ENCODE measurements at regions not wholly inside any gene's neighbourhood (a gene's known extent, or its start where the extent isn't known, plus 50 kb on each side); places are given as distances from the start of the nearest gene placed in this dataset.

GRCh38 chr5:74120585-74120984 is 494.6 kb downstream of the ARHGEF28 start:
- Histone ChIP-seq H3K9me3 (peaks cover 0 to 3% of the 10 kb centered on the region in 2 donors), H3K4me1 (no peaks in the 10 kb centered on the region), H3K36me3 (no peaks in the 10 kb centered on the region), H3K4me3 (no peak overlapping the region), H3K27ac (no peak overlapping the region), H3K27me3 (no peaks in the 10 kb centered on the region)
- intact Hi-C loops (cut with DNase I; ENCODE audit: low total_unique reads) = no loop called here
- DNase-seq = no peak
- TF ChIP-seq, protein P1, sequence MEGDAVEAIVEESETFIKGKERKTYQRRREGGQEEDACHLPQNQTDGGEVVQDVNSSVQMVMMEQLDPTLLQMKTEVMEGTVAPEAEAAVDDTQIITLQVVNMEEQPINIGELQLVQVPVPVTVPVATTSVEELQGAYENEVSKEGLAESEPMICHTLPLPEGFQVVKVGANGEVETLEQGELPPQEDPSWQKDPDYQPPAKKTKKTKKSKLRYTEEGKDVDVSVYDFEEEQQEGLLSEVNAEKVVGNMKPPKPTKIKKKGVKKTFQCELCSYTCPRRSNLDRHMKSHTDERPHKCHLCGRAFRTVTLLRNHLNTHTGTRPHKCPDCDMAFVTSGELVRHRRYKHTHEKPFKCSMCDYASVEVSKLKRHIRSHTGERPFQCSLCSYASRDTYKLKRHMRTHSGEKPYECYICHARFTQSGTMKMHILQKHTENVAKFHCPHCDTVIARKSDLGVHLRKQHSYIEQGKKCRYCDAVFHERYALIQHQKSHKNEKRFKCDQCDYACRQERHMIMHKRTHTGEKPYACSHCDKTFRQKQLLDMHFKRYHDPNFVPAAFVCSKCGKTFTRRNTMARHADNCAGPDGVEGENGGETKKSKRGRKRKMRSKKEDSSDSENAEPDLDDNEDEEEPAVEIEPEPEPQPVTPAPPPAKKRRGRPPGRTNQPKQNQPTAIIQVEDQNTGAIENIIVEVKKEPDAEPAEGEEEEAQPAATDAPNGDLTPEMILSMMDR (IDR thresholded peaks at IDR 0.05) = no peak
- TF ChIP-seq POLR2A (IDR thresholded peaks at IDR 0.05) = no peak

DNA sequence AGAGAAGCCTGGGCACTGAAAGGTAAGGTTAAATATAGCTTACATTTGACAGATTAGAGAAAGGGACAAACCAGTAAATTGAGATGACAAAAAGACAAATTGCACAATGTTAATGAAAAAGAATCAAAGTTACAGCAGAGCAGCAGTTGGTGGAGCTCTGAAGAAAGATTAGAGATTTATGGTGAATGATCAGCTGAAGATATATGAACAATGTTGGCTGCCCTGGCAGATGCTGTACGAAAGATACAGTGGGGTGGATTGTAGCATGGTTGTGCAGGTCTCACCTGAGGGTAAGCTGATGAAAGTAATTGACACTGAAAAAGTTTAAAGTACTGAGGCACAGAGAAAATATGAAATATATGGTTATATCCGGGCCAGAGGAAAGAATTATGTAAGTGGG is 492.1 kb downstream of the ARHGEF28 start:
- H3K4me3 ChIP-seq = no peak overlapping the region
- DNase-seq = no peak
- intact Hi-C loops (cut with DNase I; ENCODE audit: low total_unique reads) = no loop called here
- no peak overlapping the region for H3K27ac ChIP-seq
- no peaks in the 10 kb centered on the region for H3K4me1 ChIP-seq
- no peaks in the 10 kb centered on the region for H3K36me3 ChIP-seq
- H3K9me3 ChIP-seq = peaks cover 0 to 3% of the 10 kb centered on the region in 2 donors
- TF ChIP-seq, protein P1 (IDR thresholded peaks at IDR 0.05) = no peak
- TF ChIP-seq POLR2A (IDR thresholded peaks at IDR 0.05) = no peak
- H3K27me3 ChIP-seq = no peaks in the 10 kb centered on the region

- Histone ChIP-seq H3K27ac (no peak overlapping the region), H3K4me1 (no peaks in the 10 kb centered on the region), H3K27me3 (no peaks in the 10 kb centered on the region), H3K36me3 (no peaks in the 10 kb centered on the region), H3K9me3 (peaks cover 0 to 3% of the 10 kb centered on the region in 2 donors), H3K4me3 (no peak overlapping the region)
- DNase-seq = no peak
- intact Hi-C loops (cut with DNase I; ENCODE audit: low total_unique reads) = no loop called here
- TF ChIP-seq, protein P1 (IDR thresholded peaks at IDR 0.05) = no peak
- TF ChIP-seq POLR2A (IDR thresholded peaks at IDR 0.05) = no peak
Measured at GRCh38 chr5:74116984-74117383, 491.0 kb downstream of the ARHGEF28 start.

GRCh38 chr5:74116266-74116665 is 490.3 kb downstream of the ARHGEF28 start:
- no peak for DNase-seq
- Histone ChIP-seq H3K27me3 (no peaks in the 10 kb centered on the region), H3K27ac (no peak overlapping the region), H3K4me1 (no peaks in the 10 kb centered on the region), H3K9me3 (peaks cover 0 to 3% of the 10 kb centered on the region in 2 donors), H3K36me3 (no peaks in the 10 kb centered on the region), H3K4me3 (no peak overlapping the region)
- TF ChIP-seq, protein P1 (IDR thresholded peaks at IDR 0.05) = no peak
- no peak for TF ChIP-seq POLR2A (IDR thresholded peaks at IDR 0.05)
- intact Hi-C loops (cut with DNase I; ENCODE audit: low total_unique reads) = no loop called here

DNA sequence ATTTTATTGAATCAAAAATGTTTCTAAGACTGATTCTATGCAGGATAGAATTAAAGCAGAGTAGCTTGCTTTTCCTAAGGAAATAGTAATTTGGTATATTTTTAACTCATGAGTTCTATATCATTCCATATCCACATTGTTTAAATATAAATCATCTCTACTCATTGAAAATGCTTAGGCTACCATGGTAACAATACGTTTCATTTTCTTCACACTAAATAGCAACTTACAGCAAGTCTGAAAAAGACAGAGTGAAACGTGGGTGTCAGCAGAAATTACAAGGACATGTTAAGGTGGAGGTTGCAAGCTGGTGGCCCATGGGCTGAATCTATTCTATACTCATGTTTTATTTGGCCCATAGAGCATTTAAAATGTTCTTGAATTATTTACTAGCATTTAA is 487.9 kb downstream of the ARHGEF28 start:
- intact Hi-C loops (cut with DNase I; ENCODE audit: low total_unique reads) = no loop called here
- no peaks in the 10 kb centered on the region for H3K36me3 ChIP-seq
- H3K4me3 ChIP-seq = no peak overlapping the region
- H3K4me1 ChIP-seq = no peaks in the 10 kb centered on the region
- TF ChIP-seq, protein P1 (IDR thresholded peaks at IDR 0.05) = no peak
- TF ChIP-seq POLR2A (IDR thresholded peaks at IDR 0.05) = no peak
- no peaks in the 10 kb centered on the region for H3K27me3 ChIP-seq
- no peak overlapping the region for H3K27ac ChIP-seq
- H3K9me3 ChIP-seq = peaks cover 0 to 3% of the 10 kb centered on the region in 2 donors
- no peak for DNase-seq

Measured in uterus (tissue), 3 donors.